ENCODE measurements at regions not wholly inside any gene's neighbourhood (a gene's known extent, or its start where the extent isn't known, plus 50 kb on each side); places are given as distances from the start of the nearest gene placed in this dataset.

GRCh38 chr22:27323661-27324060 lies 477.9 kb downstream of the MN1 start:
- H2BK5ac ChIP-seq (ENCODE audit: low read depth, low read length) = no peak overlapping the region
- no peak overlapping the region for H2BK120ac ChIP-seq (replicated peaks; ENCODE audit: low read depth, low read length)
- WGBS, 2 experiments (ENCODE audit: extremely low coverage in 1 of 2, insufficient coverage in 1 of 2, insufficient read length in 1 of 2, insufficient replicate concordance in 2 of 2, low coverage in 1 of 2, low lambda C conversion rate in 2 of 2, missing lambda C conversion rate in 1 of 2) = 85% methylated on average over 11 of the region's 15 CpGs; no CpG with 5 or more reads in 1 of the 2 experiments
- peaks cover 6% of the 10 kb centered on the region; the same call in 1 of the 2 replicates for H3K23me2 ChIP-seq (ENCODE audit: low read depth, low read length)
- no peak overlapping the region for H3K4ac ChIP-seq (replicated peaks; ENCODE audit: insufficient read length, low read depth, low read length)
- peak overlapping the region; percentile 56; the same call in 1 of the 2 replicates for H2BK12ac ChIP-seq (ENCODE audit: low read depth, low read length)
- H2AFZ ChIP-seq (ENCODE audit: low read length) = no peak overlapping the region
- H3K9ac ChIP-seq (replicated peaks in 1 of 4; ENCODE audit: extremely low read depth in 1 of 4, low read depth in 3 of 4, low read length in 3 of 4) = no peak overlapping the region
- peaks cover 0 to 2% (median 0%) of the 10 kb centered on the region in 4 experiments; a peak in 1 of 7 replicates for H3K27me3 ChIP-seq (replicated peaks in 1 of 4; ENCODE audit: control insufficient read depth in 3 of 4, extremely low read depth in 1 of 4, insufficient read depth in 3 of 4, low read length in 3 of 4)
- H3K14ac ChIP-seq (ENCODE audit: insufficient read length) = no peak overlapping the region
- no peak overlapping the region for H4K8ac ChIP-seq (ENCODE audit: extremely low read depth, insufficient read depth, low read length)
- POLR2A ChIA-PET (ENCODE audit: partially characterized antibody) = no interaction called here
- CTCF ChIA-PET (ENCODE audit: partially characterized antibody) = interaction anchor here (0.9 kb wide), 1 partner anchor 939 kb away, joined by 3 read pairs; no protein-coding TSS in a partner anchor
- H3K9me3 ChIP-seq (ENCODE audit: insufficient read depth in 2 of 2, low read depth in 1 of 2, low read length in 1 of 2) = peaks cover 0 to 8% of the 10 kb centered on the region in 2 experiments; a peak in 2 of 4 replicates
- FAIRE-seq (no peak), DNase-seq (ENCODE audit: low read depth in 1 of 2, low spot score in 2 of 2) (no peak)
- no peak overlapping the region; the same call in 1 of the 2 replicates for H2AK5ac ChIP-seq (ENCODE audit: low read depth, low read length)
- H2BK20ac ChIP-seq (ENCODE audit: low read length) = peak overlapping the region; percentile 10
- H3K4me2 ChIP-seq (ENCODE audit: insufficient read depth in 1 of 2, low read depth in 2 of 2, low read length in 2 of 2) = no peak overlapping the region; a peak in 1 of 4 replicates
- no peak overlapping the region for H3K23ac ChIP-seq (ENCODE audit: insufficient read length)
- H3K36me3 ChIP-seq (ENCODE audit: control insufficient read depth in 2 of 4, insufficient read depth in 4 of 4, low read length in 3 of 4) = no peaks in the 10 kb centered on the region
- no peak overlapping the region for H4K91ac ChIP-seq (replicated peaks; ENCODE audit: insufficient read length, low read length)
- no peak overlapping the region for H2BK15ac ChIP-seq (ENCODE audit: low read length)
- no peak overlapping the region for H3K56ac ChIP-seq (replicated peaks; ENCODE audit: insufficient read length, low read depth, low read length)
- H3K79me2 ChIP-seq (ENCODE audit: control insufficient read depth in 1 of 2, insufficient read depth in 2 of 2, low read length in 2 of 2) = no peaks in the 10 kb centered on the region
- H4K20me1 ChIP-seq (replicated peaks in 1 of 2; ENCODE audit: control insufficient read depth in 1 of 2, insufficient read depth in 2 of 2, low read length in 2 of 2) = no peaks in the 10 kb centered on the region
- H3K4me1 ChIP-seq (replicated peaks in 1 of 4; ENCODE audit: control insufficient read depth in 3 of 4, insufficient read depth in 4 of 4, low read length in 3 of 4) = peaks cover 0 to 7% (median 0%) of the 10 kb centered on the region in 4 experiments; a peak in 2 of 7 replicates
- no peak overlapping the region for H3K18ac ChIP-seq (ENCODE audit: extremely low read depth, low read length)
- H3K4me3 ChIP-seq (ENCODE audit: extremely low read depth in 1 of 4, insufficient read depth in 2 of 4, low read depth in 3 of 4, low read length in 4 of 4) = no peak overlapping the region
- no peak overlapping the region for H3K27ac ChIP-seq (ENCODE audit: low read depth, low read length)
- no peak overlapping the region for H4K5ac ChIP-seq (ENCODE audit: insufficient read length, low read depth, low read length)
- no peaks in the 10 kb centered on the region for H3K79me1 ChIP-seq (ENCODE audit: low read depth, low read length)
- TF ChIP-seq EGR1 (IDR thresholded peaks at IDR 0.05; ENCODE audit: borderline replicate concordance, low read depth, low read length) = no peak
- TF ChIP-seq TCF12 (IDR thresholded peaks at IDR 0.05; ENCODE audit: low read depth, low read length) = no peak
- TF ChIP-seq RBBP5 (IDR thresholded peaks at IDR 0.05; ENCODE audit: borderline replicate concordance, low read depth, low read length) = no peak
- TF ChIP-seq KDM1A (IDR thresholded peaks at IDR 0.05; ENCODE audit: borderline replicate concordance, low read length) = no peak
- TF ChIP-seq TEAD4 (IDR thresholded peaks at IDR 0.05; ENCODE audit: low read depth, low read length) = no peak
- TF ChIP-seq SP1 (IDR thresholded peaks at IDR 0.05; ENCODE audit: low read depth, low read length) = no peak
- TF ChIP-seq RAD21 (IDR thresholded peaks at IDR 0.05 in 1 of 2, conservative IDR thresholded peaks at IDR 0.05 in 1 of 2; ENCODE audit: low read depth in 2 of 2, low read length in 2 of 2) = no peak
- TF ChIP-seq RXRA (IDR thresholded peaks at IDR 0.05; ENCODE audit: insufficient read depth, low read depth, low read length) = no peak
- no peak for TF ChIP-seq SP2 (IDR thresholded peaks at IDR 0.05; ENCODE audit: low read length)
- no peak for TF ChIP-seq TAF7 (optimal IDR thresholded peaks at IDR 0.05; ENCODE audit: borderline replicate concordance, low read depth, low read length)
- TF ChIP-seq HDAC2 (IDR thresholded peaks at IDR 0.05; ENCODE audit: borderline replicate concordance in 1 of 2, low read depth in 2 of 2, low read length in 2 of 2) = no peak
- TF ChIP-seq, protein P1, sequence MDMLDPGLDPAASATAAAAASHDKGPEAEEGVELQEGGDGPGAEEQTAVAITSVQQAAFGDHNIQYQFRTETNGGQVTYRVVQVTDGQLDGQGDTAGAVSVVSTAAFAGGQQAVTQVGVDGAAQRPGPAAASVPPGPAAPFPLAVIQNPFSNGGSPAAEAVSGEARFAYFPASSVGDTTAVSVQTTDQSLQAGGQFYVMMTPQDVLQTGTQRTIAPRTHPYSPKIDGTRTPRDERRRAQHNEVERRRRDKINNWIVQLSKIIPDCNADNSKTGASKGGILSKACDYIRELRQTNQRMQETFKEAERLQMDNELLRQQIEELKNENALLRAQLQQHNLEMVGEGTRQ (IDR thresholded peaks at IDR 0.05; ENCODE audit: low read length) = no peak
- no peak for TF ChIP-seq SIX5 (IDR thresholded peaks at IDR 0.05; ENCODE audit: low read depth, low read length)

Measured in H1 (cell line).